NCI-H345 (cell line): ENCODE measurements at regions not wholly inside any gene's neighbourhood (a gene's known extent, or its start where the extent isn't known, plus 50 kb on each side); places are given as distances from the start of the nearest gene placed in this dataset.
"Not testable (repeated sequence)": the region's sequence is repeated elsewhere in the genome, so short reads cannot be mapped to it uniquely, and the experiment has no call there.

ENCODE experiments used
- DNase-seq: peaks from one replicate; lab custom pipeline; 2025; lab: John Stamatoyannopoulos, UW

DNA sequence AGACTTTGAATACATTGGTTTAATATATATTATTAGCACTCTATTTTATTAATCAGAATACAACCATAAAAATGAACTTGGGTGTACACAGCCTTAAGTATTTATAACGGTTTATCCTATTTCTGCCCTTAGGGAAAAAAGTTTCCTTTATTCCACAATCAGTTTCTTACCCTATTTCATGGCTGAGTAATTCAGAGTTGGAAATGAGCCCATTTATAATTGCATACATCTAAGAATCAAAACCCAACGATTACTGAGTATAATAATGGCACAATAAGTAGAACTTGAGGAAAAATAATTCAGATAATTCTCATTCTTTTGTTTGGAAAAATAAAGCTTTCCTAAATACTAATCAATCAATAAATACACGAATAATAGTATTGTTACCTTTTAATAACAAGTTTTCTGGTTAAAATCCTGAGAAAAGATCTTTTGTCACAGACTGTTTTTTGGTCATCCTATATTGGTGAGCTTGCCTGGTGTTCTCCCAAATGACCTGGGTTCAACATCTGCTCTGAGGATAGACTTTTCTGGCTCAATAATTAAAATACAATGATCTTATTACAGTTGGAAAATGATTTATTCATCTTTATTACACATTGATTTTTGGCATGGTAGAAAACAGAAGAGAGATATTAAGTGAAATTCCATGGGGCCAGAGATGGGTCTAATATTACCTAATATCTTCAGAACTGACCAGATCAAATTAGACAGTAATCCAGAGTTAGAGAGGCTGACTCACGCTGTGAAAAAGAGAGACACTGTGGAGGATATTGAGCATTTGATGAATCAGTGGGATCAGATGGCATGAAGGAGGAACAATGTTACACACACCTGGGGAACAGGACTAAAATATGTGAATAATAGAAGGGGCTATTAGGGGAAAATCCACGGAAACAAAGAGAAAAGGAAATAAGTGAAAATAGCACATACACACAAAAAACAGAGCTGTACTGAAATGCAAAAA lies 162.1 kb upstream of the TBX18 start:
- no peak for DNase-seq

DNA sequence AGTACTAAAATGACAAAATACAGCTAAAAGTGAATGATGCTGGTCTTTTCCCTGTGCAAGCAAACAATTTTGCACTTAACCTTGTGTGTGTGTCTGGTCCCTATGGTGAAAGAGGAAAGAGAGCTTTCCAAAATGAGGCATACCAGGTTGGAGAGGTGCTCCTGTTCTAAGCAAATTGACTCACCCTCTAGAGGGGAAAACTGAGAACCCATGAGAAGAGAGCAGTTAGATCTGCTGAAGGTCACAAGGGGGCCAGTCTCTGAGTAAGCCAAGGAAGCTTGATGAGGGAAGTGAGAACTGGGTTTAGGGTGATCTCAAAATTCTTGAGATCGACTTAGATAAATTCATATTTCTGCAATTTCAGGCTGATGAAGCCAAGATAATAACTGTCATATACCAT lies 157.5 kb upstream of the TBX18 start:
- no peak for DNase-seq

DNA sequence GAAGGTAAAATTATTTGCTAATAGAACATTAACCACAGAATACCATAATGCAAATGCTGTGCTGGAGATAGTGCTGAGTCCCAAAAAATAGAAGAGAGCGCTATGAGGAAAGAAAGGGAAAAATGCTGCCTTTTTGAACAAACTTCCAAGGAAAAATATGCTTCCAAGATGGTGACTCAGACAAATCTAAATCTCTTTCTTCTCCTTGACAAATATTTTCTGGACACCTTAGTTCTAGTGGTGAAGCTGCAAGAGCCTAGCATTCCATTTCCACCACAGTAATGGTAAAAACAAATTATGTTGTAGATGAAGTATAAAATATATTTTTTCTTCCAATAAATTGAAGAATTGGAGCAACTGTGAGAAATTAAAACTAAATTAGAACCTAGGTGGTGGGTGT lies 155.6 kb upstream of the TBX18 start:
- no peak for DNase-seq

DNA sequence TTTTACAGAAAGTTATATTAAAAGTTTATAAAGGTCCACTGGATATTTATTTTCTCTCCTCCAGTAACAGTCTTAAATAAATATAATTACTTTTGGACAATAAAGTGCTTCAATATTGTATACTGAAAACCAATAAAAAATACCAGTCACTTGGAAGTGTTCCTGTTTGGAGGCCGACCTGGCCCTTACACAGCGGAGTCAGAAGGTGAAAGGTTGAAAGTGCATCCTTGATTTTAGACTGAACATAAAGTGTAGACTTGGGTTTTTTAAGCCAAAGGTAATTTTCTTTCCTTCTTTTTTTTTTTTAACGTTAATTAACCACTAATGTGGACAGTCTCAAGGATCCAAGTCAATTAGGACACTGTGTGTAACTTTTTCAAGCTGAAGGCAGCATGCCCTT lies 152.3 kb upstream of the TBX18 start:
- no peak for DNase-seq

- no peak for DNase-seq
Measured at GRCh38 chr6:84912472-84913322, 148.3 kb upstream of the TBX18 start.

GRCh38 chr6:84910906-84911607 lies 146.7 kb upstream of the TBX18 start:
- no peak for DNase-seq

GRCh38 chr6:84908304-84908904 lies 144.0 kb upstream of the TBX18 start:
- DNase-seq = no peak

- no peak for DNase-seq
Measured at GRCh38 chr6:84906514-84906913, 142.1 kb upstream of the TBX18 start.

GRCh38 chr6:84905823-84906222 lies 141.4 kb upstream of the TBX18 start:
- DNase-seq = no peak

DNA sequence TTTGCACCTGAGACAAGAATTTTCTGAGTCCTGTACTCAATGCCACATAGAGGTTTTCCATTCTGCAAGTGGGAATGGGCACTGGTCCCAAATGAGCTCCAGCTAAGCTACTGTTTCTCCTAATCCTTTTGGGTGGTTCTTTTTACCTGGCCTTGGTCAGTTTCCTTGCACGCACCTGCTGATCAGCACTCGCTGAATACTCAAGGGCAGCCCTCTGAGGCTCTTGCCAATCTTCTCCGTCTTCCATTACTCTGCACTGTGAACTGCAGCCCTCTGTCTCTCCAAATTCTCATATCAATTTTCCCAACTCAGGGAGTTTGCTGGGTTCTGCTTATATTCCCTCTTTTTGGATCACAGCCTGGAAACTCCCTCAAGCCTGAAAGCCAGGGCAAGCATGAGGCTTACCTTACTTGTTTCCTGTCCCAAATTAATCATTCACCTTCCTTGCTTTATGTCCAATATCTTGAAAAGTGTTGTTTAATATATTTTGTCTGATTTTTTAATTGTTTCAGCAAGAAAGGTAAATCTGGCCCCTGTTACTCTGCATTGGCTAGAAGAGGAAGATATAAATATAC lies 138.0 kb upstream of the TBX18 start:
- DNase-seq = no peak

DNA sequence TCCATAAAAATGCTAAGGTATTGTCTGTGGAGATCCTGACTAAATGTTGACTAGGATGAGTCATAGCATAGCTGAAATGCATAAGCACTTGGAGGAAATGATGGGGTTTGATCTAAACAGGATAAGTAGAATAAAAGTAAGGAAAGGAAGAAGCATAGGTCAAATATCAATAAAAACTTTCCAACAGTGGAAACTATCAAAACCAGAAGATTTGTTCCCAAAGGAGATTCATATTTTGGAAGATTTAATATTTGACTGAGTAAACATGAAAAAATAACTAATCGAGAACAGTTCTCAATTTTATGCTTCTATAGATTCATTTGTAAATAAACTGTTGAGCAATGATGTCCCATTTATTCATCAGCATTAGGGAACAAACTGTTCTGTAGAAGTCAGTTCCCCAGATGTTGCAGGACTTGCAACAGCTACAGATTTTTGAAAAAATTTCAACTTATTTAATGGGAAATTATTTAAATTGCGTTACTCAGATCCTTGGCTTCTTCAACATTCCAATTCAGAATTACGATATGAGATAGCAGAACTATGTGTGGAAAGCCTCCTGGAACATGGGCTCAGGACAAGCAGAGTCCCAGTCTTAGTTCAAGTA lies 133.7 kb upstream of the TBX18 start:
- no peak for DNase-seq

DNA sequence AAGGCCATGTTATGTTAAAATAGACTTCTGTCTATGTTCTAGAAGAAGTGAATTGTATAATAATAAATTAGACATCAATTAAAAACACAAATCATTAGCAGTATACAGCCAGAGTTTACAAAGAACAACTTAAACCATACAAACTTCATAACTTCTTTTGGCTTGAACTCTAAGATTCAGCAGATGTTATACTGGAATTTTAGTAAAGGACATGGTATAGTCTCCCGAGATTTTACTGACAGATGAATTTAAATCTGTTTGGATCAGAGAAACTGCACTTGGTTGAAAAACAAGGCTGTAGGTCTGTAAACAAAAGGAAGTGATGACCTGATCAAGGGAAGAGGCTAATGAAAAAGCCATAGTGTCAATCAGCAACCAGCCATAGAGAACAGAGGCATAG lies 132.6 kb upstream of the TBX18 start:
- DNase-seq = no peak

DNA sequence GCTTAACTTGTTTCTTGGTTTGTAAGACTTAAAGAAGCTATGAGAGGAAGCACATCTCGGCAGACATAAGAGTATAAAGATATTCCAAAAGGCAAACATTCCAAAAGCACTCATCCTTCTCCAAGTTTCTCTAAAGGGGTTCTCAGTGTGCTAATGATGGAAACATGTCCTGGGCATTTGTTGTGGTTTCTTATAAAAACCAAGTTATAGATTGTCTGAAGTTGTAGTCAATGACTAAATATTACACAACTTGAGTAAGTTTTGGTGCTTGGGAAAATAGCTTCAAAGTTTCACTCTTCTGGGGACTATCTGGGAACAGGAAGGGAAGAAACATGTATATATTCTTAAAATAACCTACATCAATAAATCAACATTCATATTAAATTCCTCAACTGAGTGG lies 128.3 kb upstream of the TBX18 start:
- DNase-seq = no peak

DNA sequence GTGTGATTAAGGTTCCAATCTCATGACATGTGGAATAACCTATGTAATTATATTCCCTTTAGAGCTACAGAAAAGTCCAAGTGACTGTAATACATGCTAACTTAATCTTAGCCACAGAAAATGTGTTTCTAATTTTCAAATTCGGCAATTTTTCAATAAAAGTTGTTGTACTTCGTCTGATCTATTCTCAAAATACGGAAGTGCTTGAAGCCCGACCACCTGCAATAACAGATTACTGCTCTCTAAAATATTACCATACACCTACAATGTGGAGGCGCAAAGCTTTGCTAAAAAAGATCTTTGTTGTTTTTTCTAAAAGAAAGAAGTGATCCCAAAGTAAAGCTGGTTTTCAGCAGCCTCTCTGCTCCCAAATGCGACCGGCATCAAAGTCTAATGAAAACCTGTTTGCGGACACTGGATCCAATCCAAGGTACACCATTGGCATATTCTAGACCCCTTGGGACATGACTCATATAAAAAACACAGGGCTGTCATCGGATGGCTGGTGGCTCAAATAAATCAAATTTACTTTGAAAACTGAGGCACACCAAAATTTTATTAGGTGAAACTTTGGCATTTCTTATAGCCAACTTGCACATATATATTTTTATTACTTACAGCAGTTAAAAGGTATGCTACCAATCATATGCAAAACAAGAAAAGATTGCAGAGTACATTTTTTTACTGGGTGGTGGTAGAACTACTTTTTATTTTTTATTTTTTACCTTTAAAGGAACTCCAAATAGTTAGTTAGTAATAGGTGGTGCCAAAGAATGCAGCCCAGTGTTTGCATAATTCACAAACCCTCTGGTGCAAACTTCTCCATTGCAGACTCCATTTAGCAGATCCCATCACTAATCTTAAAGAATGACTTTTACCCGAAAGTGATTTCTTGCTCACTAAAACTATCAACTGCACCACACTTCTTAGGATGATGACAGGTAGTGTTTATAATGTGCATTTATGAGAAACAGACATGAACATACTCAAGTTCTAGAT lies 118.7 kb upstream of the TBX18 start:
- DNase-seq = no peak

DNA sequence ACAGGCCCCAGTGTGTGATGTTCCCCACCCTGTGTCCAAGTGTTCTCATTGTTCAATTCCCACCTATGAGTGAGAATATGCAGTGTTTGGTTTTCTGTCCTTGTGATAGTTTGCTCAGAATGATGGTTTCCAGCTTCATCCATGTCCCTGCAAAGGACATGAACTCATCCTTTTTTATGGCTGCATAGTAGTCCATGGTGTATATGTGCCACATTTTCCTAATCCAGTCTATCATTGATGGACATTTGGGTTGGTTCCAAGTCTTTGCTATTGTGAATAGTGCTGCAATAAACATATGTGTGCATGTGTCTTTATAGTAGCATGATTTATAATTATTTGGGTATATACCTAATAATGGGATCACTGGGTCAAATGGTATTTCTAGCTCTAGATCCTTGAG lies 115.0 kb upstream of the TBX18 start:
- not testable (repeated sequence) for DNase-seq

DNA sequence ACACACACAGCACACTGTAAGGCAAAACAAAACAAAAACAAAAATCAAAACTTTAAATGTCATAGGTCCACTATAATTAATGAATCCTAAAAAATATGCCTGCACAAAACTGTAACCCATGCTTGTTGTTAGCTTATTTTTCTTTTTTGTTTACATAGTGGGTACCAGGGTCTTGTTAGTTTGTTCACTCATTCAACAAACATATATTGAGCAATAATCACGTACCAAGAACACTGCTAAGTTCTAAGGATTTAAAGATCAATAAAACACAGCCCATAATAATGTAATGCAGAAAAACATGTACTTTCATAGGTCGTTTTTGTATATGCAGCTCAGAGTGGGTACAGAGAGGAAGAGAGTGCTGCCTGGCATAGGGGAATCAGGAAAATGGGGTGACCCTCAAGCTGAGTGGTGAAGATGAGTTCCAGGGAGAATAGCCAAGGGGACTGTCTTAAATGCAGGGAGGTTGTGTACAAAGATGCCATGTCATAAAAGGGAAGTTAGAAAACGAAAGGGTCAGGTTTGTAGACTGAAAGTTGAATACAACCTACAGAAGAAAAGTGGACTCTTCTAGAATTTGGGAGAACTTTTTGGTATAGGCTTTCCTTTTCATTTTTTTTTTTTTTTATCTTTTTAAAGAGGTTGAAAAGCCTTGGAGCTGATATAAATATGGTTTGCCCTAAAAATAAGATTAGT lies 113.3 kb upstream of the TBX18 start:
- DNase-seq = no peak

GRCh38 chr6:84876723-84877514 lies 112.5 kb upstream of the TBX18 start:
- no peak for DNase-seq

GRCh38 chr6:84872996-84873723 lies 108.8 kb upstream of the TBX18 start:
- DNase-seq = no peak
